Heart left ventricle (tissue), 16 donors: ENCODE measurements at regions not wholly inside any gene's neighbourhood (a gene's known extent, or its start where the extent isn't known, plus 50 kb on each side); places are given as distances from the start of the nearest gene placed in this dataset.

Experiments
- ATAC-seq, 4 donors: fragments of 200-7000 bp; cut with Tn5 transposase; one replicate each; pipeline ENCODE4 v1.9.1; 2020 to 2022; ENCODE audit warnings: moderate library complexity in 4 of 4, mild to moderate bottlenecking in 3 of 4, moderate number of reproducible peaks in 1 of 4
- DNase-seq, 5 donors: peaks; one replicate each; pipeline ENCODE4 v3.0.0-alpha.2; 2020
- H3K27ac ChIP-seq, 12 donors: fragments of 200-600 bp; sonication (generic) in 4 of 12; one replicate each; pipeline versions ENCODE4 v1.5.0 to v1.8.0; 2016 to 2022; ENCODE audit warnings: mild to moderate bottlenecking in 2 of 12
- H3K27me3 ChIP-seq, 9 donors: fragments of 200-600 bp; sonication (generic) in 2 of 9; one replicate each; pipeline versions ENCODE4 v1.5.1 to v1.8.0; 2016 to 2022; ENCODE audit warnings: mild to moderate bottlenecking in 3 of 9
- H3K36me3 ChIP-seq, 9 donors: fragments of 200-600 bp; sonication (generic) in 2 of 9; one replicate each; pipeline versions ENCODE4 v1.5.0 to v1.8.0; 2018 to 2022; ENCODE audit warnings: mild to moderate bottlenecking in 2 of 9
- H3K4me1 ChIP-seq, 12 donors: fragments of 200-600 bp; sonication (generic) in 4 of 12; one replicate each; pipeline versions ENCODE4 v1.5.0 to v1.8.0; 2016 to 2022; ENCODE audit warnings: mild to moderate bottlenecking in 3 of 12
- H3K4me3 ChIP-seq, 12 donors: fragments of 200-600 bp; sonication (generic) in 4 of 12; one replicate each; pipeline versions ENCODE4 v1.5.0 to v1.8.0; 2017 to 2022; ENCODE audit warnings: mild to moderate bottlenecking in 9 of 12, moderate library complexity in 4 of 12
- H3K9me3 ChIP-seq, 12 donors: fragments of 200-600 bp; sonication (generic) in 4 of 12; one replicate each; pipeline versions ENCODE4 v1.5.0 to v1.8.0; 2016 to 2022; ENCODE audit warnings: mild to moderate bottlenecking in 1 of 12
- POLR2A ChIP-seq, 2 donors: fragments of 450-650 bp; IDR thresholded peaks; one replicate each; pipeline ENCODE4 v1.6.1; 2017; ENCODE audit warnings: antibody characterized with exemption in 2 of 2, mild to moderate bottlenecking in 2 of 2, moderate library complexity in 2 of 2
- WGBS, 4 donors: extraction: QIAGEN DNeasy Blood & Tissue Kit in 2 of 4; methylation state at CpG; one replicate each; pipeline versions ENCODE4 v1.1.5 to v1.1.7; 2013 to 2018; 5-methylcytosine and 5-hydroxymethylcytosine counted together
- intact Hi-C, 10 donors: fragments of 100-400 bp; cut with DNase I; formaldehyde crosslinking; loops; one replicate each; pipeline versions ENCODE4 v1.11.1 to v1.14.2; 2022
- TF ChIP-seq, protein P1 (sequence below), 12 donors: fragments of 200-600 bp; sonication (generic) in 4 of 12; IDR thresholded peaks; one replicate each; pipeline versions ENCODE4 v1.5.0 to v1.8.0; 2018 to 2022; ENCODE audit warnings: antibody characterized with exemption in 12 of 12, mild to moderate bottlenecking in 5 of 12
- donor health status: ischemic (EF 13 %, LVEDD 7.1; RV severe dilation, severe dysfunction).
- donor health status: healthy with polysubstance abuse.
- donor health status: DM: no; HTN: yes; CAD: no.
- donor health status: DM: no; HTN: no; CAD: no.
- donor health status: ischemic (EF 25% LVEDD 6.9; RV normal size, moderate dysfunction).
- donor health status: ischemic (EF 25% LVEDD 5.7; RV mildly dilated, moderate dysfunction).
- donor health status: healthy.
- donor health status: DM: yes; HTN: yes; CAD: no.
- donor health status: ischemic (EF 35%, LVEDD 5.7; RV mildly dilated, moderate dysfunction).
- donor health status: nonischemic (EF 11% LVEDD 7.7; RV severe dilation, severe dysfunction).
- donor health status: DM: yes; HTN: yes; CAD: no.
- donor health status: PGD.
- donor health status: ischemic (EF 29% LVEDD 5.4; RV normal size, mild dysfunction).
- donor health status: nonischemic (EF 23%, LVEDD 6.1; RV moderate dilation, normal function).

DNA sequence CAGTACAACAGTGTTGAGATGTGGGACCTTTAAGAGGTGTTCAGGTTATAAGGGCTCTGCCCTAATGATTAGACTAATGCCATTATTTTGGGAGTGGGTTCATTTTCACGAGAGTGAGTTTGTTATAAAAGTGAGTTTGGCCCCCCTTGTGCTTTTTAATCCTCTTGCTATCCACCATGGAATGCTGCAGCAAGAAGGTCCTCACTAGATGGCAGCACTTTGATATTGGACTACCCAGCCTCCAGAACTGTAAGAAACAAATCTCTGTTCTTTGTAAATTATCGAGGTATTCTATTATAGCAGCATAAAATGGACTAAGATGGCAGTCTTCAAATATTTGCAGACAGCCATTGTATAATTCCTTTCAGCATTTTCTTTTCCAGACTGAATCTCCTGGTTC, 212.4 kb downstream of the LRRC70 start:
- H3K27me3 ChIP-seq: no peaks in the 10 kb centered on the region
- H3K4me3 ChIP-seq: no peak overlapping the region
- H3K36me3 ChIP-seq: no peaks in the 10 kb centered on the region
- ATAC-seq (no peak), DNase-seq (no peak)
- TF ChIP-seq POLR2A (IDR thresholded peaks at IDR 0.05): no peak
- TF ChIP-seq, protein P1, sequence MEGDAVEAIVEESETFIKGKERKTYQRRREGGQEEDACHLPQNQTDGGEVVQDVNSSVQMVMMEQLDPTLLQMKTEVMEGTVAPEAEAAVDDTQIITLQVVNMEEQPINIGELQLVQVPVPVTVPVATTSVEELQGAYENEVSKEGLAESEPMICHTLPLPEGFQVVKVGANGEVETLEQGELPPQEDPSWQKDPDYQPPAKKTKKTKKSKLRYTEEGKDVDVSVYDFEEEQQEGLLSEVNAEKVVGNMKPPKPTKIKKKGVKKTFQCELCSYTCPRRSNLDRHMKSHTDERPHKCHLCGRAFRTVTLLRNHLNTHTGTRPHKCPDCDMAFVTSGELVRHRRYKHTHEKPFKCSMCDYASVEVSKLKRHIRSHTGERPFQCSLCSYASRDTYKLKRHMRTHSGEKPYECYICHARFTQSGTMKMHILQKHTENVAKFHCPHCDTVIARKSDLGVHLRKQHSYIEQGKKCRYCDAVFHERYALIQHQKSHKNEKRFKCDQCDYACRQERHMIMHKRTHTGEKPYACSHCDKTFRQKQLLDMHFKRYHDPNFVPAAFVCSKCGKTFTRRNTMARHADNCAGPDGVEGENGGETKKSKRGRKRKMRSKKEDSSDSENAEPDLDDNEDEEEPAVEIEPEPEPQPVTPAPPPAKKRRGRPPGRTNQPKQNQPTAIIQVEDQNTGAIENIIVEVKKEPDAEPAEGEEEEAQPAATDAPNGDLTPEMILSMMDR (IDR thresholded peaks at IDR 0.05): peak in 4 of 12 donors; percentile 21 to 39 (median 28)
- intact Hi-C loops: no loop called here
- H3K27ac ChIP-seq: no peak overlapping the region
- peaks cover 0 to 4% (median 0%) of the 10 kb centered on the region in 12 donors for H3K9me3 ChIP-seq
- WGBS, 4 donors: 53 to 68% (median 54%) methylated on average over 2 of the region's 2 CpGs
- H3K4me1 ChIP-seq: no peaks in the 10 kb centered on the region

DNA sequence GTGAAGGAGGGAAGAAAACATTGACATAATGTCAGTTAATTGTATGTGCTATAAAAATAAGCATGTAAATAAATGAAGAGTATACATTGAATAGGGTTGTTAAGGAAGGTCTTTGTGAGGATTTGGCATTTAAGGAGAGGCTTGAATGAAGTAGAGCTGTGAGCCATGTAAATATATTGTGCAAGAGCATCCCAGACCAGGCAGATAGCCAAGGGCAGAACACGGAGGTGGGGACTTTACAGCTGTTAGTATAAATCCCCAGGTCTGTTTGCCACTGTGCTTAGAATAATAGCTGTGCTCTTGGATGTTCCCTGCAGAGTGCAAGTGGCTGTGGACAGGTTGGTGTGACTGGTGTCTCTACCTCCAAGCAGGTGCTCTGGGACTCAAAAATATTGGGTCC, 211.7 kb downstream of the LRRC70 start:
- TF ChIP-seq, protein P1 (IDR thresholded peaks at IDR 0.05): no peak
- no peak for TF ChIP-seq POLR2A (IDR thresholded peaks at IDR 0.05)
- Histone ChIP-seq H3K4me1 (no peaks in the 10 kb centered on the region), H3K9me3 (no peaks in the 10 kb centered on the region), H3K4me3 (no peak overlapping the region), H3K27ac (no peak overlapping the region), H3K36me3 (no peaks in the 10 kb centered on the region), H3K27me3 (no peaks in the 10 kb centered on the region)
- DNase-seq: no peak
- 25 to 55% (median 45%) methylated on average over 1 of the region's 1 CpG for WGBS, 4 donors
- ATAC-seq: no peak
- intact Hi-C loops: no loop called here

DNA sequence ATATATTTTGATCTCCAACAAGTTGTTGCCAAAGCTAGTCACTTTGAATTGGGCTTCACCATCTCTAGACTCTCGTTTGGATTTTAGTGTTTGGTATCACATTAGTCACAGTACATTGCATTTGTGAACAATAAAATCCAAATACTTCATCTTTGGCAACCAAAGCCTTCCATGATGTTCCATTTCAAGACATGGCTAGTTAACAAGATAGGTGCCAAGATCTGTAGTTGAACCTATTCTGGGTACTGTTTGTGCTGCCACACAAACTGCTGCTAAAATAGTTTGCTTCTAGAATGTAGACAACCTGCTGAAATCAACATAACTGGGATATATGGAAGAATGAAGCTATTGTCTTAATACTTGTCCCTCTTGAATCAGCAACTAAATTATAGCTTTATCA, 207.5 kb downstream of the LRRC70 start:
- intact Hi-C loops: no loop called here
- Histone ChIP-seq H3K36me3 (no peaks in the 10 kb centered on the region), H3K27ac (no peak overlapping the region), H3K9me3 (peaks cover 0 to 4% (median 0%) of the 10 kb centered on the region in 12 donors), H3K4me3 (no peak overlapping the region), H3K27me3 (no peaks in the 10 kb centered on the region), H3K4me1 (no peaks in the 10 kb centered on the region)
- ATAC-seq: peak in 1 of 4 donors; percentile 47
- no peak for TF ChIP-seq POLR2A (IDR thresholded peaks at IDR 0.05)
- TF ChIP-seq, protein P1 (IDR thresholded peaks at IDR 0.05): no peak
- WGBS, 4 donors: 52 to 74% (median 71%) methylated on average over 1 of the region's 1 CpG
- no peak for DNase-seq

DNA sequence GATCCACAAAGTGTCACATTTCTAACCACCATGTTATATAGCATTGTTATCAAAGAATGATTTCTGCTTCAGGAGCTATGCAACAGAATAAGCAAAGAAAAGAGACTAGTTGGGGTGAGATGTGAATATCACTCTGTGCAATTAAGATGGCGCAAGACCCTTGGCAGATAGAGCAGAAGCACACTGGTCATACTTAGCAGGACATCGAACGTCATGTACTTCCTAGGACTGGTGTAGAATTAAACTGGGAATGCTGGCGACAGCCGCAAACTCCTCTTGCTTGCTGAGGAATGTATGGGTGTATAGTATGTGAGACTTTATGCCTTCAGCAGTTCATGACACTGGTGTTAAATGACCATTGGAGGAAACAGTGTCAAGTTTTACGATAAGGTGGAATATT, 207.0 kb downstream of the LRRC70 start:
- Histone ChIP-seq H3K36me3 (no peaks in the 10 kb centered on the region), H3K27me3 (no peaks in the 10 kb centered on the region), H3K9me3 (peaks cover 0 to 4% (median 0%) of the 10 kb centered on the region in 12 donors), H3K4me3 (no peak overlapping the region), H3K27ac (no peak overlapping the region), H3K4me1 (no peaks in the 10 kb centered on the region)
- intact Hi-C loops: no loop called here
- ATAC-seq: no peak
- no peak for DNase-seq
- WGBS, 4 donors: 90 to 97% (median 95%) methylated on average over 6 of the region's 6 CpGs
- TF ChIP-seq, protein P1 (IDR thresholded peaks at IDR 0.05): no peak
- no peak for TF ChIP-seq POLR2A (IDR thresholded peaks at IDR 0.05)
